ENCODE measurements at regions not wholly inside any gene's neighbourhood (a gene's known extent, or its start where the extent isn't known, plus 50 kb on each side); places are given as distances from the start of the nearest gene placed in this dataset.
"Not testable (repeated sequence)": the region's sequence is repeated elsewhere in the genome, so short reads cannot be mapped to it uniquely, and the experiment has no call there.

DNA sequence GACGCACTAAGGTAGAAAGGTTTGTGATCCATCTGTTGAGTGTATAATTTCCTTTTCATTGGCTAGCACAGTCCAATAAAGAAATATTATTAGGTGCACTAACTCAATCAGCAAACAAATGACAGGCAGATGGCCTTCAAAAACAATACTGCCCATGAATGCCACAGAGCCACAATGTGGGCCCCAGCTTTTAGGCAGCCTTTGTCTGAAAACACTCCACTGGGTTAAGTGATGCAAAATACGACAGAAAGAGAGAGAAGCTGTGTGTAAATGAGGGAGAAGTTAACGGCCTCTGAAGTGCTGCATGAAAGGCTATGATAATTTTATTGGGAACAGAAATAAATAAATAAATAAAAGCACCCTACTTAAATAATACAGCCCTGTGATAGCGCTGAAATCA lies 274.6 kb downstream of the NKX6-1 start:
- DNase-seq, result no peak

DNA sequence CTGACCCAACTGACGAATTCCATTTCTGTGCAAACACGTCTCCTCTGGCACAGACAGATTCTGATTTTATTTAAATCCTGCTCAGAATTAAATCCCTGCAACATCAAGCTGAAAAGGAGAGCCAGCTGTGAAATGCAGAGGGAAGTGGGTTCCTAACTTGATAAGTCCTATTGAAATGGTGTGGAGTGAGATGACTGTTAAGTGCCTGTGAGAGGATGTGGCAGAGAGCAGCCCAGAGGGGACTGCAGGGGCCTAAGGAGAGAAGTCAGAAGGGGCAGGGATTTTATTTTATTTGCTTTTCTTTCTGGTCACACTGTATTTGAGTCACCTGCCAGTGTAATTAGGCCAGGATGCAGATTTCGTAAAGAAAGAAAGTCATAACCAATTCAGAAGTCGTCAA lies 277.4 kb downstream of the NKX6-1 start:
- DNase-seq, result no peak

DNA sequence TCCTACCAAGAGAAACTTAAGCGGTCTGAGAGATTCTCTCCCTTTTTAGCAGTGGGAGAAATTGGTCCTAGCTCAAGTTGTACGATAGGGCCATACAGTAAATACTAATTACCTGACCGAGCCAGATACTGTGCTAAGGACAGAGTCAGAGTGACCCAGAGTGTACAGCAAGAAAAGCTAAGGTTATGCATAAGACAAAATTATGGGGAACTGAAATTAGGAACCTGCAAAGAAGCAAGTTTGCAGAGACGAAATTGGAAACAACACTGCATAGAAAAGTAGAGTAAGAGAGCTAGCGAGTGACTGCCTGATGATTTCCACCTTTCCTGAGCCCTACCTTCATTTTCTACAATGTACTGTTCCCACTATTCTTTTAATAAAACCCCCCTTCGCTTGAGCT lies 278.1 kb downstream of the NKX6-1 start:
- DNase-seq, result no peak

DNA sequence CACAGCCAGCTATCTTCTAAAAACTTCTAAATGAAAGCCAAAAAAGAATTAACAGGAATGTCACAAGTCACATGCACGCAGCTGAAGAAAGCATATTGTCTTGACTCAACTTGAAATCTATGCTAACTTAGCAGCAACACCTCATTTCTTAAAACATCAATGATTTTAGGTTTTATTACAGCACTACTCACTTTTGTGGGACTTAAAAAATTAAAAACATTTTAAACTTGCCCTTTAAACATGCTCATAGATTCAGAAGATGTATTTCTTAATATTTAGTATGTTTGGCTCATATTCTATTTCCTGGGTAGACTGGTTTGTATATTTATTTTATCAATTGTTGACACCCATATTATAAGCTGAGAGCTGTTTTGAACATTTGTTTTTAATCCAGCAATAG lies 279.4 kb downstream of the NKX6-1 start:
- DNase-seq, result no peak

DNA sequence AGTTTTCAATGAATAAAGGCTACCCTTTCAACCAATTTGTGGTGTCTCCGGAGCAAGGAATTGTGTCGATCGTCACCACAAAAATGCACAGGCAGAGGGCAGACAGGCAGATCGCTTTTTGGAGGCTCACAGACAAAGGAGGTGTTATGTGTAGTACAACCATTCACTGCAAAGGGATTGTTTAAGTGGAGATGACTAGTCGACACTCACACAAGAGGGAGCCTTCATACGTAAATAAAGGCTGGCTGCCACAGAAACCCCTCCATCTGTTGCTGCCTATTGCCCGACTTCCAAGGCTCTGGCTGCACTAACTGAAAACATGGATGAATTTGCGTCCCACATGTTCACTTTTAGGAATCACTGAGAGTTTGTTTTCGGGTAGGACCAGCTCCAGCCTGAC lies 281.1 kb downstream of the NKX6-1 start:
- DNase-seq, result peak in 1 of 51 donors; percentile 2

DNA sequence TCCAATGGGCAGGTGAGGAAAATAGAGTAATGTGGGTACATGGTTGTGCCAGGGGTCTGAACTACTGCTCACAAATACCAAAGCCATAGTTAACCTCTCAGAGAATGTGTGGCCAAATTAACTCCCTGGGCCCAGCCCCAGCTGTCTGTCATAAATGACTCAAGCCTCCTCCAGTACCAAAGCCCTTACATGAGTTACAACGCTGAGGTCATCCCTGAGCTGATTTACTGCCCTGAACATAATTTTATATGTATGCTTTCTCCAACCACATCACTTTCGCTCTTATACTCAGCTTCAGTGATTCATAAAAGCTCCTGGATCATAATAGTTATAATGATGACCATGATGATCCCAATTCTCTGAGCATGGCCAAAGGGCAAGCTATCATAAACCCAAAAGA lies 283.9 kb downstream of the NKX6-1 start:
- DNase-seq, result no peak

DNA sequence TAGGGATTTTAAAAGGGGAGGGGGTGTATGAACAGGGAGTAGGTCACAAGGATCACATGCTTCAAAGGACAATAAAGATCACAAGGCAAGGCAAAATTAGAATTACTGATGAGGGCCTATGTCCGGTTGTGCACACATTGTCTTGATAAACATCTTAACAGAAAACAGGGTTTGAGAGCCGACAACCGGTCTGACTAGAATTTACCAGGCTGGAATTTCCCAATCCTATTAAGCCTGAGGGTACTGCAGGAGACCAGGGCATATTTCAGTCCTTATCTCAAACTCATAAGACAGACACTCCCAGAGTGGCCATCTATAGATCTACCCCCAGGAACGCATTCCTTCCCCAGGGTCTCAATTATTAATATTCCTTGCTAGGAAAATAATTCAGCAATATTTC lies 292.9 kb downstream of the NKX6-1 start:
- DNase-seq, result not testable (repeated sequence)

DNA sequence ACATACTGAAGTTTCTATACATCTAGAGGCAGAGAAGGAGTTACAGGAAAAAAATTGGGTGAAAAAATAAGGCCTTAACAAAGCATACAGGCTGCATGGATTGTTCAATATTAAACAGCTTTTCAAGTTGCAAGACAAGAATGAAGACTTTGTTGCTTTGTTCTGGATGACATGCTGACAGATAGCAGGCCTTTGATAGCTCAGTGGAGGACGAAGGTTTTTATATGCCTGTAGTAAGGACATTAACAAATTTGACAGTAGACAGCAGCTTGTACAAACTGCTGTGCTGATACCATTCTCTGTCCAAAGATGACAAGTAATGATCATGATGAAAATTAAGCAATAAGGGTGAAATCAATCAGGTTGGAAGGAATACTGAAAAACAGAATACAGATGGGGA lies 309.9 kb downstream of the NKX6-1 start:
- DNase-seq, result no peak

DNA sequence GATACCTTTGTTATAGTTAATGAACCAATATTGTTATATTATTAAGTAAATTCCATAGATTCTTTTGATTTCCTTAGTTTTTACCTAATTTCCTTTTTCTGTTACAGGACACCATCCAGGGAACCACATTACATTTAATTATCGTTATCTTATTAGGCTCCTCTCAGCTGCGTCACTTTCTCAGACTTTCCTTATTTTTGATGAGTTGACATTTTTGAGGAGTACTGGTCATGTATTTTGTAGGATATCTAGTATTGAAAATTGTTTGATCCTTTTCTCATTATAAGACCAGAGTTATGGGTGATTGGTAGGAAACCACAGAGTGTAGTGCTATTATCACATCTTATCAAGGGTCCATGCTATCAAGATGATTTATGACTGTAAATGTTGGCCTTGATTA lies 319.7 kb downstream of the NKX6-1 start:
- DNase-seq, result no peak

DNA sequence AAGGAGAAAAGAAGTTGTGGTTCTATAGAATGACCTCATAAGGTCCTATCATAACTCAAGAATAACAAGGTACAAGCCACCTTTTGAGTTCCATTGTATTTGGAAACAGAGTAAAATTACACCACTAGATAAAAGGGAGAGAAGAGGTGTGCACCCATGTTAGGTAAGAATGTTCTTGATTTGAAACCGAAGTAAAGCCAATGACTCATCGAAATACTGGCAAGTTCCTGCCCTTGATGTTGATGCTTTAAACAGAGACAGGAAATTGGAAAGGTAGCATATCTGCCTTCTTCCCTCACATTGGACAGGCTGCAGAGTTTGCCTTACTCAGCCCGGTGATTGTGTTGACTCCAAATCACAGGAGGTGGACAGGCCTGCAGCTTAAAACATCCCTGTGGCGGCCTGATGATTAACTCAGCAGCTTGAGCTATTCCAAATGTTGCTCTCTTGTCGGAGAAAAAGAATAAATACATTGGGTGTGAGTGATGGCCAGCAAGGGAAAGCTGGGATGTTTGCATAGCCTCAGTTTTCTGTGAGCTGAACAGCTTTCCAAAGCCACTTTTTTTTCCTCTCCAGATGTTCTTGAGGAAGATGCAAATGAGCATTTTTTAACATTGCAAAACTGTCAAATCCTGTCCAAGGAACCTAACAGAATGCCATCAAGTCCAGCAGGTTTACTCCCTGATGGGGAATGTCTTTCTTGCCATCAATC lies 321.1 kb downstream of the NKX6-1 start:
- no peak for DNase-seq

DNA sequence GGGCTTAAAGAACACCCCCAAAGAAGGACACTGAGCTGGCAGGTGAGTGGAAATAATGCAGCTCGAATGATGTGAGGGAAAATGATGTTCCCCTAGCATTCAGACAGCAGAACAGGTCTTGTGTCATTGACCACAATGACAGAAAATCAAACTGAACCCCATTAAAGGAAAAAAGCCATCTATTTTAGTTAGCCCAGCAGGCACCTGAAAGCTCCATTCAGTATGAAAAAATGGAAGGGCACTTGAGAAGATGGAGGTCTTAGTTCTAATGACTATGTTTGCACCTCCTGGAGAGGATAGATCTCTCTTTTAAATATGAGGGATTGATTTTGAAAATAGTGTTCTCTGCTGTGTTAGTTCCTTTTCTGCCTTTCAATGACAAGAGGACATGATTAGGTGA lies 323.1 kb downstream of the NKX6-1 start:
- no peak for DNase-seq

DNA sequence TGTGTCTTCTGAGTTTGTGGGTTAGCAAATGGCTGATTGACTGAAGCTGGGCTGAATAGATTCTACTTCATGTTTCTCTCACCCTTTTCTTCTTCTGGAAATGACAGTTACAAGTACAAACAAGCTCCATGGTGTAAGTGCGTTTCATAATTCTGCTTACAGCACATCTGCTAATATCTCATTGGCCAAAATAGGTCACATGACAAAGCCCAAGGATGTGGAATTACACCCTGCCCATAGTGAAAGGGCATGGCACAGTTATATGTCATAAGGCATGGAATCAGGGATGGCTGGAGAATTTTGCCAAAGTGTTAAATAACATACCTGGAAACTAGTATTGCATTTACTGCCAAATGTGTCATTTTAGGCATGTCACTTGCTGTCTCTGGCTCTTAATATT lies 327.2 kb downstream of the NKX6-1 start:
- DNase-seq, result no peak

DNA sequence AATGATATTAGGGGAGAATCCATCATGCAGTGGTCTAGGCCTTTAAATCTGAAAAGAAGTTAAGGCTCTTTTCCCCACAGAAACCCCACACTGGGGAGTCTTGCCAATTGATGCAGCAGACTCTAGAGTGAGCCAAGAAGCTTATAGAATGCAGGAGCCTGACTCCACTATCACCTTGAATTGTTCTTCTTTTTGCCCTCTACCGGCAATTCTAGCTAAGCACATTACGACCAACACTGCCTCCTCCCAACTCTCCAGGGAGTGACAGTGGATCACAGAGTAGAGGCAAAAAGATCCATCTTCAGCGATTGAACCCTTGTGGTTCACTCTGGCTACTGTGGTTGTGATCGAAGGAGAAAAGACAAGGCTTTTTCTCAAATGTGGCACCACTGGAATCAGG lies 331.5 kb downstream of the NKX6-1 start:
- no peak for DNase-seq

DNA sequence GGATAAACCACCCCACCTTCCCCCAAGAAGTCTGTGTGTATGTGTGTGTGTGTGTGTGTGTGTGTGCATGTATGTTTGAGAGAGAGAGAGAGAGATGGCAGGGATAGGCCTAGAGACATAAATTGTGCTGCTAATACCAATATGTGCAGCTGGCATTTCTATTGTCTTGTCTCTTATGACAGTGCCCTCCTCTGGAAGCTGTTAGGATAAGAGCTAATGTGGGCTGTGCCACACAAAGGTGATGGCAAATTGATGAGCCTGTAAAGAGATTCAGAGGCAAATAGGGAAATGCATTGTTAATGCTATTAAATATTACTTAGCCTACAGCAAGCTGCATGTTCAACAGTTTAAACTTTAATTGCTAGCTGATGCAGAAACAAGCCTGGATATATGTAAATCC lies 332.0 kb downstream of the NKX6-1 start:
- no peak for DNase-seq

DNA sequence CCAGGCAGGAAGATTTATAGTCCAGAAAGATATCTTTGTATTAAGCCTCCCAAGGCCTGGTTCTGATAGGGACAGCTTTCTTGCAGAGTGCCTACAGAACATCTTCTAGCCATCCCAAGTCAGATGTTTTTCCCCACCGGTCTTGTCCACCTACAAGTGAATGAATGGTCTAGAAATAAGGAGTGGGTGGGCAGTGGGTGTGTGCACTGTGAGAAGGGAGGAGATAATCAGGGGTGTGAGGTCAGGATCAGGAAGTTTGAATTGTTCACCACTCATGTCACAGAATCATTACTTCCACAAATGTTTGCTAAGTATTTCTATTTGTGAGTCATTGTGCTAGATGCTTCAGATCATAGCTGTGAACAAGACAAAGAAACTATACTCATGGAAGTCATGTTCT lies 332.6 kb downstream of the NKX6-1 start:
- no peak for DNase-seq

DNA sequence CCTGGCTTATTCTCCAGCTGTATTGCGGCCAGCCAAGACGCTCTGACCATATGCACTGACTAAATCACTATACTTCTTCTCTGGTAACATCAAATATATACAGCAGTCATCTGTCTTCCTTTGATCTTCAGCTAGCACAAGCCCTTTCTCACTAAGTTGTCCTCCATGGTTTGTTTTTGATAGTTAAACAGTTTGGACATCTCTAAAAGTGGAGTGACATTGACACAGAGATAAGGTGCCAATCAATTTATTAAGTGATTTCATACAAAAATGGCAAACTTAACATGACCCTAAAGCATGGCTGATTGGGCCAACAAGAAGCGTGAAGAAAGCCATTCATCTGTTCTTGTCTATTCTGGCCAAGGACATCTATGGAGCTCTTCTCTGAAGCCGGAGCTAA lies 334.9 kb downstream of the NKX6-1 start:
- no peak for DNase-seq

DNA sequence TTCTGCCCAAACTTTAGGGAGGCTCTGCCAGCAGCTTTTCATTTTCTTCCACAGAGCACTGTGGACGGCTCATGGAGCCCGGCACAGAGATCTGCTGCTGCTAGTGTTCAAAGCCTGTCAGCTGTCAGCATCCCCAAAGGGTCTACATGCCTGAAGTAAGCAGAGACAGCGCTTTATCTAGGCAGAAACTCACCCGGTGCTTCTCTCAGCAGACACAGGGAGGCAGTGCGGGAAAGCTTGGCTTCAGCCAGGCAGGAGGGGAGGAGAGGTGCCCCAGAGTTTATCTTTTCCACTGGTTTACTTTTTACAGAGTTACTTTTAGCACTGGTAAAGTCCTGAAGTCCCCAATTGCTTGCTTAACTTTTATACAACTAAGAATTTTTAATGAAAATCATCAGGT lies 339.3 kb downstream of the NKX6-1 start:
- no peak for DNase-seq

DNA sequence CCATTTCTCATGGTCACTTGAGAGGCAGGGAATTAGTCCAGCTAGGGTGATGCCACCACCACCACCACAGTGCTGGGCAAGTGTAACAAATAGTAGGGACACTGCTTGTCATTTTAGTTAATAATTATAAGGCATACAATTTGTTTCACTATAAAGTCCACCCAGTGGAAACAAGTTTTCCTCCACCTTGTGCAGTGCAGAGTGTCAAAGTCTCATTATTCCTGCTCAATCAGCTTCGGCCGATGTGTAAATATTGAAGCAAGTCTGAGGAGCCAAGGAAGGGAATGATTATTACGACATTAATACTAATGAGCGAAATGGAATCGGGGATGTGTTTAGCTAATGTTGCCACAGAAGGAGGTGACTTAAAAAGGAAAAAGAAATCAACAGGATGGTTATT lies 340.4 kb downstream of the NKX6-1 start:
- DNase-seq, result no peak

DNA sequence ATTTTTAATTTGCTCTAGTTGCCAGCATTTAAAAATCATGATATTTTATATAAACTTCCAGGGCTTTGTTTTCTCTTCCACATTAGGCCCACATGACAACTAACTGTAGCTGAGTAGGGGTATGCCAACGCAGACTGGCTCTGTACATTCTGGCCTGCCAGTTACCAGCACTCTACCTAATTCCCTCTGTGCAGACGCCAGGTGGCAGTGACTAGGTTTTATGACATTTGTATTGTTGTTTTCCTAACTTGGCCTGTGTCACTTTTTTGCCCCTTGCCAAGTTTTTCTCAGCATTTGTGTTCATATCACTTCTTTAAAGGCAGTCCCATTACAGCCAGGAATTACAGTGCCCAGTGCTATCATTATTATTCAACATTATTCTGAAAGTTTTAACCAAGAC lies 347.5 kb downstream of the NKX6-1 start:
- DNase-seq, result no peak

DNA sequence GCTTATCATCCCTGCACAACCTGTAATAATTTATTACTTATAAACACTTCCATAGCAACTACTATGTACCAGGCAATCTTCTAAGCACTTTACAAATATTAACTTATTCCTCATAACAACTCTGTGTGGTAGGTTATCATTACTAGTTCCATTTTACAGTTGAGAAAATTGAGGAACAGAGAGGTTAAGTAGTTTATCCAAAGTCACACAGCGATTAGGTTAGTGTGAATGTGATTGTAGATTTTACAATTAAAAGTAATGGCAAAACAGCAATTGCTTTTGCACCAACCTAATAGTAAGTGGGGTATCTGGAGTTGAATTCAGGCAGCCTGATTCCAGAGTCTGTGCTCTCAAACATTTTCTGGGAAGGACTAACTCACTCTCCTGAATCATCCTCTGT lies 348.9 kb downstream of the NKX6-1 start:
- no peak for DNase-seq

DNA sequence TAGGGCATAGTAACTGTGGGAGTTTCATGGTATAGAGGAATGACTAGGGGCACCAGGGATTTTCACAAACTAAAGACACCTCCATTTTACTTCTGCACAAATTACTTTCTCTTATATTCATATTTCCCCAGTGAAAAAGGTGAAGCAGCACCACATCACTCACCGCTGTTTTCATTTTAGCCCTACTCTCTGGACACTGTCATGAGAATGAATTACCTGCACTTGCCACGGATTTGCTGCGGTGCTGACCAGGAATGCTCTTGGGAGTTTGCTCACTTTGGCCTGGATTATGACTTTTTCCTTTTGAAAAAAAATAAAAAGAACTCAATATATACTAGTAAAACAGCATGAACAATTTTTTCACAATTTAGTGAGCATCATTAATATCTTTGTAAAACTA lies 351.3 kb downstream of the NKX6-1 start:
- no peak for DNase-seq

DNA sequence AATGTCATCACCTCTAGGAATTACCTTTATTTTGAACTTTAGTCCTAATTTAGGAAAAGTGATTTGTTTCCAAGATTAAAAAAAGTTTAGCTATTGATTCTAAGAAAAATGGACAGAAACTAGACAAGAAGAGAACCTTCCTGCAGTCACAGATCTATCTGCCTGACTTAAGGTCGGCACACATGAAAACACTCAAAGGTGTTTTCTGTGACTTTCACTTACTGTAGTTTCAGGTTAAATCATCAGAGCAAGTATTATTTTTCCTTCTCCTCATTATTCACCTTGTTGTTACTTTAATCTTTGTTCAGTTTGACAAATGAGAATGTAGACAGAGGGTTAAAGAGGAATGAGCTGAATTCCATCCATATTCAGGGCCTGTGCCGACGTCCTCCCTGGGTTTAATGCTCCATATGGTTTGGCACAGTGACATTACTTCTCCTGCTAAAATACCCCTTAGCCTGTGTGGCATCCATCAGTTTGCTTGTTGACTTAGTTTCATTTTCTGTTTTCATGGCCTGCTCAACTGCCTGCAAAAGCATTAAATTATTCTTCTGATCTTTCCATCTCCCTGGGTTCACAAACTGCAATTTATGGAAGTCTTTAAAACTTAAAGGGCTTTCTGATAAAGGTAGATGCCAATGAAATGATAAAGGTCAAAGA lies 352.7 kb downstream of the NKX6-1 start:
- no peak for DNase-seq

DNA sequence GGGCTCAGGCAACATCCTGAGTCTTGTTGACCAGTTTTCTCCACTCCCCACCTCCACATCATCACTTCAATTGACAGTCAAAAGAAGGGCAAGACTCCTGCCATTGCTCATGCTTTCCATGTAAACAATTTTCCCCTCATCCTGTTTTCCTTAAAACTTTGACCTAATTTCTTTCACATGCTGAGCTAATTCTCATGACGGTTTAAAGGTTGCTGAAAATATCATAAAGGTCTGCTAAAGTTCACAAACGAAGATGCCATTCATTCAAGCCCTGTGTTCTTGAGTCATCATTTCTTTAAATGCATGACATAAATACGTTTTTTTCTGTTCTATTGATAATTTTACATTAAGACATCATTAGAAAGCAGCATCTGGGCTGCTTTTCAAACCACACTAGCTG lies 353.9 kb downstream of the NKX6-1 start:
- DNase-seq, result no peak

DNA sequence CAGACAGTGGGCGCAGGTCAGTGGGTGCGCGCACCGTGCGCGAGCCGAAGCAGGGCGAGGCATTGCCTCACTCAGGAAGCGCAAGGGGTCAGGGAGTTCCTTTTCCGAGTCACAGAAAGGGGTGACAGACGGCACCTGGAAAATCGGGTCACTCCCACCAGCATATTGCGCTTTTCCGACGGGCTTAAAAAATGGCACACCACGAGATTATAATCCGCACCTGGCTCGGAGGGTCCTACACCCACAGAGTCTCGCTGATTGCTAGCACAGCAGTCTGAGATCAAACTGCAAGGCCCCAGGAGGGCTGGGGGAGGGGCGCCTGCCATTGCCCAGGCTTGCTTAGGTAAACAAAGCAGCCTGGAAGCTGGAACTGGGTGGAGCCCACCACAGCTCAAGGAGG lies 372.2 kb downstream of the NKX6-1 start:
- DNase-seq, result not testable (repeated sequence)

Data from hypothalamus (tissue), 51 donors.